ENCODE measurements at regions not wholly inside any gene's neighbourhood (a gene's known extent, or its start where the extent isn't known, plus 50 kb on each side); places are given as distances from the start of the nearest gene placed in this dataset.

DNA sequence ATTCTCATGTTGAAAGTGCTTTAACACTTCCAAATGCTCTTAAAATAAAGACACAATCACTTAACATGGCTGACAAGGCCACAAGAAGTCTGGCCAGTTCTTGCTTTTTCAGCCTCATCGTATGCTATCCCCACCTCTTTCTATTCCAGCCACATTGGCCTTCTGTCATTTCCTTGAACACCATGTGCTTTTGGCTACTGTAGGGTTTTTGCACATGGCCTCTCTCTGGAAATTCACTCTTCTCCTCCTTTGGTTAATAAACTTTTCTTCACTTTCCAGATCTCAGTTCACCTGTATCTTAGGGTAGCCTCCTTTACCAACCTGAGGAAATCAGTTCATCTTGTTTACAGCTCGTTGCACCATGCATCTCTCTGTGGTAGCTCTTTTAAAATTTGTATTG, 450.5 kb upstream of the MEX3C start:
- TF ChIP-seq POLR2A (IDR thresholded peaks at IDR 0.05; ENCODE audit: low read depth), result no peak
- no peak for TF ChIP-seq EP300 (IDR thresholded peaks at IDR 0.05)

Data from esophagus muscularis mucosa (tissue), 2 donors.